CD14-positive monocyte (primary cell): ENCODE measurements at regions not wholly inside any gene's neighbourhood (a gene's known extent, or its start where the extent isn't known, plus 50 kb on each side); places are given as distances from the start of the nearest gene placed in this dataset.

Experiments used
- DNase-seq, 3 donors: peaks; one replicate each; pipeline ENCODE4 v3.0.0-alpha.2; 2011 to 2022
- H2AFZ ChIP-seq: 2 replicates; pipeline ENCODE4 v1.6.0; 2012; ENCODE audit warnings: mild to moderate bottlenecking, low read depth, low read length, inconsistent platforms; ENCODE audit not compliant: insufficient read depth, poor library complexity, severe bottlenecking
- H3K27ac ChIP-seq, 2 donors: 1 replicate in 1 of 2; 2 replicates in 1 of 2; pipeline ENCODE4 v1.5.1; 2012 to 2013; ENCODE audit warnings: low read length in 2 of 2, control low read depth in 1 of 2, inconsistent platforms in 1 of 2, low read depth in 1 of 2, mild to moderate bottlenecking in 1 of 2
- H3K27me3 ChIP-seq, 2 donors: one replicate each; pipeline versions ENCODE4 v1.6.0 to v1.6.1; 2011 to 2013; ENCODE audit warnings: low read length in 2 of 2; ENCODE audit not compliant: control insufficient read depth in 2 of 2, insufficient read depth in 2 of 2
- H3K36me3 ChIP-seq, 2 donors: replicated peaks in 1 of 2; 1 replicate in 1 of 2; 2 replicates in 1 of 2; pipeline versions ENCODE4 v1.5.1 to v1.6.1; 2012 to 2013; ENCODE audit warnings: low read length in 2 of 2, control low read depth in 1 of 2, inconsistent platforms in 1 of 2, mild to moderate bottlenecking in 1 of 2; ENCODE audit not compliant: insufficient read depth in 2 of 2, control insufficient read depth in 1 of 2
- H3K4me1 ChIP-seq, 2 donors: 1 replicate in 1 of 2; 2 replicates in 1 of 2; pipeline versions ENCODE4 v1.5.1 to v1.6.1; 2012 to 2013; ENCODE audit warnings: low read length in 2 of 2, control low read depth in 1 of 2, inconsistent platforms in 1 of 2, mild to moderate bottlenecking in 1 of 2, moderate library complexity in 1 of 2; ENCODE audit not compliant: insufficient read depth in 2 of 2, control insufficient read depth in 1 of 2
- H3K4me2 ChIP-seq: replicated peaks from 2 replicates; pipeline ENCODE3; 2012; ENCODE audit warnings: low read length, moderate library complexity, mild to moderate bottlenecking; ENCODE audit not compliant: poor library complexity, severe bottlenecking; ENCODE audit errors: extremely low read depth
- H3K4me3 ChIP-seq, 3 experiments: fragments of 200-600 bp in 1 of 3; sonication (generic) in 1 of 3; replicated peaks in 1 of 3; 1 replicate in 2 of 3; 2 replicates in 1 of 3; pipeline ENCODE4 v1.5.1; 2011 to 2013; ENCODE audit warnings: low read length in 3 of 3, mild to moderate bottlenecking in 3 of 3, control low read depth in 2 of 3, low read depth in 2 of 3, inconsistent platforms in 1 of 3, moderate library complexity in 1 of 3
- H3K79me2 ChIP-seq: 2 replicates; pipeline ENCODE4 v1.6.0; 2012; ENCODE audit warnings: mild to moderate bottlenecking, control low read depth, inconsistent platforms, low read length, moderate library complexity; ENCODE audit not compliant: insufficient read depth
- H3K9ac ChIP-seq: 2 replicates; pipeline ENCODE4 v1.6.0; 2017; ENCODE audit warnings: low read length, mild to moderate bottlenecking; ENCODE audit not compliant: insufficient read depth, poor library complexity, severe bottlenecking
- H3K9me3 ChIP-seq, 2 donors: replicated peaks in 1 of 2; 1 replicate in 1 of 2; 2 replicates in 1 of 2; pipeline versions ENCODE4 v1.5.1 to v1.6.1; 2012 to 2013; ENCODE audit warnings: low read length in 2 of 2, control low read depth in 1 of 2; ENCODE audit not compliant: control insufficient read depth in 1 of 2, insufficient read depth in 1 of 2
- H4K20me1 ChIP-seq: 2 replicates; pipeline ENCODE4 v1.6.0; 2012; ENCODE audit warnings: mild to moderate bottlenecking, low read length, control low read depth, moderate library complexity; ENCODE audit not compliant: insufficient read depth
- H3K27ac Mint-ChIP-seq, 7 donors: one replicate each; pipeline ENCODE4 v1.8.0; 2020; ENCODE audit warnings: mild to moderate bottlenecking in 7 of 7, mixed read lengths in 7 of 7, moderate library complexity in 6 of 7, inconsistent platforms in 2 of 7
- H3K27me3 Mint-ChIP-seq, 3 donors: one replicate each; pipeline ENCODE4 v1.8.0; 2021 to 2022; ENCODE audit warnings: low read depth in 3 of 3, mild to moderate bottlenecking in 3 of 3, mixed read lengths in 3 of 3, moderate library complexity in 3 of 3, inconsistent platforms in 1 of 3
- H3K36me3 Mint-ChIP-seq, 2 donors: one replicate each; pipeline ENCODE4 v1.8.0; 2020; ENCODE audit warnings: mixed read lengths in 2 of 2, inconsistent platforms in 1 of 2, mild to moderate bottlenecking in 1 of 2
- H3K4me1 Mint-ChIP-seq: one replicate; pipeline ENCODE4 v1.8.0; 2020; ENCODE audit warnings: mild to moderate bottlenecking, mixed read lengths
- H3K4me3 Mint-ChIP-seq, 2 donors: one replicate each; pipeline ENCODE4 v1.8.0; 2020; ENCODE audit warnings: mild to moderate bottlenecking in 2 of 2, mixed read lengths in 2 of 2, moderate library complexity in 1 of 2
- H3K9me3 Mint-ChIP-seq, 7 donors: one replicate each; pipeline ENCODE4 v1.8.0; 2020 to 2022; ENCODE audit warnings: mixed read lengths in 7 of 7, mild to moderate bottlenecking in 6 of 7, moderate library complexity in 6 of 7, inconsistent platforms in 2 of 7
- whole genome bisulfite sequencing: methylation state at CpG from one replicate; pipeline ENCODE4 v1.1.5; 2013; ENCODE audit warnings: missing lambda C conversion rate; ENCODE audit not compliant: insufficient coverage; 5-methylcytosine and 5-hydroxymethylcytosine counted together
- intact Hi-C, 2 donors: fragments of 100-400 bp; cut with micrococcal nuclease; formaldehyde crosslinking; loops; one replicate each; pipeline versions ENCODE4 v1.15.0 to v1.15.1; 2023
- TF ChIP-seq, protein P1 (sequence below): fragments of 200-600 bp; IDR thresholded peaks from one replicate; pipeline ENCODE4 v1.8.0; 2022; ENCODE audit warnings: antibody characterized with exemption, mild to moderate bottlenecking

DNA sequence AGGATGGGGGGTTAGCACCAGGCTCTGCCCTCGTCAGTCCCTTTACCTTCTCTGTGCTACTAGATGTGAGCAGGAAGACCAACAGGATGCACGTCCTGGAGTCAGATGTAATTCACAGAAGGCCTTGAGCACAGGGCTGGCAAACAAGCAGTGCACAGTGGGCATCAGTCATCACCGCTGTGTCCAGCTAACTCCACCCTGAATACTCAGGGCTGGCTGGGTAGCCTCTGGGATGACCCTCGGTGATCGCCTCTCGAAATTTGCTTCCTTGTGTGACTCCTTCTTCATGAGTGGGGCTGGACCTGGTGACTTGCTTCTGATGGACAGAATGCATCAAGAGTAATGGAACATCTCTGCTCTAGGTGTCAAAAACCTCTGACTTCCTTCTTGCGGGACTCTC is 92.2 kb upstream of the TMPRSS2 start:
- Mint-ChIP-seq H3K4me3 (no peak overlapping the region), H3K9me3 (no peaks in the 10 kb centered on the region), H3K27ac (no peak overlapping the region), H3K27me3 (peaks cover 5 to 9% (median 7%) of the 10 kb centered on the region in 3 donors), H3K4me1 (peaks cover 8% of the 10 kb centered on the region), H3K36me3 (no peaks in the 10 kb centered on the region)
- H3K4me2 ChIP-seq = no peak overlapping the region
- H3K27ac ChIP-seq = no peak overlapping the region
- H3K4me1 ChIP-seq = no peaks in the 10 kb centered on the region
- H2AFZ ChIP-seq = no peak overlapping the region
- H3K79me2 ChIP-seq = no peaks in the 10 kb centered on the region
- intact Hi-C loops = no loop called here
- no peak for DNase-seq
- no peaks in the 10 kb centered on the region for H3K36me3 ChIP-seq
- H3K4me3 ChIP-seq = no peak overlapping the region
- no peaks in the 10 kb centered on the region for H3K27me3 ChIP-seq
- H3K9me3 ChIP-seq = no peaks in the 10 kb centered on the region
- no peak overlapping the region for H3K9ac ChIP-seq
- no peaks in the 10 kb centered on the region for H4K20me1 ChIP-seq
- TF ChIP-seq, protein P1, sequence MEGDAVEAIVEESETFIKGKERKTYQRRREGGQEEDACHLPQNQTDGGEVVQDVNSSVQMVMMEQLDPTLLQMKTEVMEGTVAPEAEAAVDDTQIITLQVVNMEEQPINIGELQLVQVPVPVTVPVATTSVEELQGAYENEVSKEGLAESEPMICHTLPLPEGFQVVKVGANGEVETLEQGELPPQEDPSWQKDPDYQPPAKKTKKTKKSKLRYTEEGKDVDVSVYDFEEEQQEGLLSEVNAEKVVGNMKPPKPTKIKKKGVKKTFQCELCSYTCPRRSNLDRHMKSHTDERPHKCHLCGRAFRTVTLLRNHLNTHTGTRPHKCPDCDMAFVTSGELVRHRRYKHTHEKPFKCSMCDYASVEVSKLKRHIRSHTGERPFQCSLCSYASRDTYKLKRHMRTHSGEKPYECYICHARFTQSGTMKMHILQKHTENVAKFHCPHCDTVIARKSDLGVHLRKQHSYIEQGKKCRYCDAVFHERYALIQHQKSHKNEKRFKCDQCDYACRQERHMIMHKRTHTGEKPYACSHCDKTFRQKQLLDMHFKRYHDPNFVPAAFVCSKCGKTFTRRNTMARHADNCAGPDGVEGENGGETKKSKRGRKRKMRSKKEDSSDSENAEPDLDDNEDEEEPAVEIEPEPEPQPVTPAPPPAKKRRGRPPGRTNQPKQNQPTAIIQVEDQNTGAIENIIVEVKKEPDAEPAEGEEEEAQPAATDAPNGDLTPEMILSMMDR = no peak
- WGBS = 83% methylated on average over 7 of the region's 7 CpGs

DNA sequence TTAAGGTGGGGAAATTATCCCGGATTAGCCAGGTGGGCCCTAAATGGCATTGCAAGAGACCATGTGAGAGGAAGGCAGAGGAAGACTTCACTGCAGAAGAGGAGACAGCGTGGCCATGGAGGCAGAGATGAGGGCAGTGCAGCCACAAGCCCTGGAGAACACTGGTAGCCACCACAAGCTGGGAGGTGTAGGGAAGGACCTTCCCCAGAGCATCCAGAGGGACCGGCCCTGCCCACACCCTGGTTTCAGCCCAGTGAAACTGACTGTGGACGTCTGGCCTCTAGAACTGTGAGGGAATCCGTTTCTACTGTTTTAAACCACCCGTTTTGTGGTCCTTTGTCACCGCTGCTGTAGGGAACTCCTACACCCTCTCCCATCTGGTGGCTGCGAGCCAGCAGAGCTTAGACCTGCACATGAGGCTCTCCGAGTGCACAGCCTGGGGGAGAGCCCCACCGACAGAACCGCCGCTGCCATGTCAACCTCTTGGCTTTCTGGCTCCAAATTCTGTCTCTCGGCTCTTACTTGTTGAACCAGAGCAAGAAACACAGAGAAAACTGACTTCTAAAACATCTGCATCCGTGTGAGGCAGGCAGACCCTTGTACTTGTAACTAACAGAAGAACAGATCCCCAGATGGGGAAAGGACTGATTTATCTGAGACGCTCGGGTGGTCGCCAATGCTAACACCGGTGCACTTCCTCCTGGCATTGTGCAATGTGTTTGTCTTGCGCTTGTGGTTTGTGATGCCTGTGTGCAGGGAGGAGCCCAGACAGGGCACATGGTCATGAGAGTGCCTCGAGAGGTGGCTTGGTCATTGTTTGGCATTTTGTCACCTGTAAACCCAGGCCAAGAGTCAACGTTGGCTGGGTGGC is 90.8 kb upstream of the TMPRSS2 start:
- Histone ChIP-seq H3K9ac (no peak overlapping the region), H3K4me2 (no peak overlapping the region), H3K27me3 (no peaks in the 10 kb centered on the region), H3K36me3 (no peaks in the 10 kb centered on the region), H3K4me1 (no peaks in the 10 kb centered on the region), H3K79me2 (no peaks in the 10 kb centered on the region), H3K27ac (no peak overlapping the region), H3K9me3 (no peaks in the 10 kb centered on the region), H3K4me3 (no peak overlapping the region), H2AFZ (no peak overlapping the region), H4K20me1 (no peaks in the 10 kb centered on the region)
- intact Hi-C loops = no loop called here
- H3K27me3 Mint-ChIP-seq = peaks cover 5 to 7% (median 5%) of the 10 kb centered on the region in 3 donors
- no peak overlapping the region for H3K4me3 Mint-ChIP-seq
- H3K27ac Mint-ChIP-seq = no peak overlapping the region
- peaks cover 8% of the 10 kb centered on the region for H3K4me1 Mint-ChIP-seq
- H3K36me3 Mint-ChIP-seq = no peaks in the 10 kb centered on the region
- TF ChIP-seq, protein P1 = no peak
- DNase-seq = no peak
- 21% methylated on average over 20 of the region's 21 CpGs for WGBS
- no peaks in the 10 kb centered on the region for H3K9me3 Mint-ChIP-seq
